SU-DHL-6 (cell line): ENCODE measurements at regions not wholly inside any gene's neighbourhood (a gene's known extent, or its start where the extent isn't known, plus 50 kb on each side); places are given as distances from the start of the nearest gene placed in this dataset.

Source experiments
- H2AFZ ChIP-seq: fragments of 200-600 bp; sonication (generic); 2 replicates; pipeline ENCODE4 v1.6.1; 2014; ENCODE audit warnings: low read depth, mild to moderate bottlenecking, moderate library complexity, mixed read lengths, antibody characterized with exemption, low read length; ENCODE audit not compliant: severe bottlenecking
- H3F3A ChIP-seq: fragments of 200-600 bp; shearing (Covaris generic); 2 replicates; pipeline ENCODE4 v1.6.0; 2016; ENCODE audit warnings: antibody characterized with exemption, mild to moderate bottlenecking; ENCODE audit not compliant: insufficient read depth
- H3K27ac ChIP-seq: fragments of 200-600 bp; sonication (generic); 2 replicates; pipeline ENCODE4 v1.5.1; 2016; ENCODE audit warnings: low read depth, mild to moderate bottlenecking, low read length, moderate library complexity, mixed read lengths
- H3K27me3 ChIP-seq: fragments of 200-600 bp; sonication (generic), shearing (Covaris generic); 2 replicates; pipeline ENCODE4 v1.6.0; 2014; ENCODE audit warnings: mild to moderate bottlenecking, low read length
- H3K36me3 ChIP-seq: fragments of 200-600 bp; sonication (generic); 2 replicates; pipeline ENCODE4 v1.6.1; 2014; ENCODE audit warnings: mild to moderate bottlenecking, low read length, mixed read lengths
- H3K4me2 ChIP-seq: fragments of 300-600, 200-600 bp; shearing (Covaris generic), sonication (generic); 2 replicates; pipeline ENCODE4 v1.6.0; 2014; ENCODE audit warnings: low read length, low read depth, mild to moderate bottlenecking; ENCODE audit not compliant: poor library complexity, severe bottlenecking
- H3K4me3 ChIP-seq: fragments of 200-600 bp; sonication (generic); 2 replicates; pipeline ENCODE4 v1.5.1; 2014; ENCODE audit warnings: antibody characterized with exemption, low read length, mild to moderate bottlenecking, mixed read lengths; ENCODE audit not compliant: insufficient read depth, poor library complexity, severe bottlenecking
- H3K79me2 ChIP-seq: fragments of 200-600 bp; sonication (generic); 2 replicates; pipeline ENCODE4 v1.6.1; 2014; ENCODE audit warnings: mild to moderate bottlenecking, low read length, moderate library complexity; ENCODE audit not compliant: insufficient read depth
- H3K9ac ChIP-seq: fragments of 200-600 bp; sonication (generic); 2 replicates; pipeline ENCODE4 v1.7.0; 2014; ENCODE audit warnings: mild to moderate bottlenecking, low read length
- H3K9me2 ChIP-seq: fragments of 200-600 bp; sonication (generic); replicated peaks from 2 replicates; pipeline ENCODE4 v1.6.1; 2014; ENCODE audit warnings: low read length; ENCODE audit not compliant: insufficient read depth
- H3K9me3 ChIP-seq: fragments of 200-600 bp; sonication (generic); 2 replicates; pipeline ENCODE4 v1.6.1; 2014; ENCODE audit warnings: low read length, mixed read lengths; ENCODE audit not compliant: insufficient read depth
- H4K20me1 ChIP-seq: fragments of 200-600 bp; sonication (generic); 2 replicates; pipeline ENCODE4 v1.6.1; 2014; ENCODE audit warnings: low read depth, mild to moderate bottlenecking, antibody characterized with exemption, low read length, moderate library complexity, mixed read lengths
- EZH2phosphoT487 ChIP-seq: fragments of 200-600 bp; sonication (generic), shearing (Covaris generic); conservative IDR thresholded peaks from 2 replicates; pipeline ENCODE4 v1.6.1; 2018; ENCODE audit warnings: mild to moderate bottlenecking, antibody characterized with exemption, low read length, moderate library complexity, mixed read lengths
- TF ChIP-seq, protein P1 (sequence below): fragments of 200-600 bp; sonication (generic); IDR thresholded peaks from one replicate; pipeline ENCODE4 v1.5.1; 2017; ENCODE audit warnings: antibody characterized with exemption, mild to moderate bottlenecking, low read length, moderate library complexity; ENCODE audit not compliant: insufficient read depth, poor library complexity, severe bottlenecking

DNA sequence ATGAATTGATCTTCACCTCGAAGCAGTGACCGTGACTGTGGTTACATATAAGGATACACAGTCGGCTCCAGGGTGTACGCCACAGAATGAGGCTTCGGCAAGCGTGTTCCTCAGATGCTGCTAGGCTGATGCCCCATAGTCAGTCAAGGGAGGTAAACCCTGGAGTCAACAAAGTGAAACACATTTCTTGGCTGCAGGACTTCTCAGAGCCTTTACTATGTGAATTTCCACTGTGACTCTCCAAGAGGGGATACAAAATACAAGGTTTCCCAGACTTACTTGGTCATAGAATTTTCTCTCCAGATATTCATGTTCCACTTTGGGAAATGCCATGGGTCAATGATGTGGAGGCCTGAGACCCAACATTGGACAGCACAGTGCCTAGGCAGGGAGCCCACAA lies 260.6 kb downstream of the BCL11B start:
- Histone ChIP-seq H3F3A (no peaks in the 10 kb centered on the region), H3K4me2 (no peak overlapping the region), H3K27me3 (no peaks in the 10 kb centered on the region), H3K4me3 (no peak overlapping the region), H3K9me2 (no peaks in the 10 kb centered on the region), H3K9me3 (no peaks in the 10 kb centered on the region), H3K27ac (no peak overlapping the region), H2AFZ (no peak overlapping the region), H3K9ac (no peak overlapping the region), H4K20me1 (no peaks in the 10 kb centered on the region), H3K79me2 (no peaks in the 10 kb centered on the region), H3K36me3 (no peaks in the 10 kb centered on the region)
- no peak for TF ChIP-seq EZH2phosphoT487
- TF ChIP-seq, protein P1, sequence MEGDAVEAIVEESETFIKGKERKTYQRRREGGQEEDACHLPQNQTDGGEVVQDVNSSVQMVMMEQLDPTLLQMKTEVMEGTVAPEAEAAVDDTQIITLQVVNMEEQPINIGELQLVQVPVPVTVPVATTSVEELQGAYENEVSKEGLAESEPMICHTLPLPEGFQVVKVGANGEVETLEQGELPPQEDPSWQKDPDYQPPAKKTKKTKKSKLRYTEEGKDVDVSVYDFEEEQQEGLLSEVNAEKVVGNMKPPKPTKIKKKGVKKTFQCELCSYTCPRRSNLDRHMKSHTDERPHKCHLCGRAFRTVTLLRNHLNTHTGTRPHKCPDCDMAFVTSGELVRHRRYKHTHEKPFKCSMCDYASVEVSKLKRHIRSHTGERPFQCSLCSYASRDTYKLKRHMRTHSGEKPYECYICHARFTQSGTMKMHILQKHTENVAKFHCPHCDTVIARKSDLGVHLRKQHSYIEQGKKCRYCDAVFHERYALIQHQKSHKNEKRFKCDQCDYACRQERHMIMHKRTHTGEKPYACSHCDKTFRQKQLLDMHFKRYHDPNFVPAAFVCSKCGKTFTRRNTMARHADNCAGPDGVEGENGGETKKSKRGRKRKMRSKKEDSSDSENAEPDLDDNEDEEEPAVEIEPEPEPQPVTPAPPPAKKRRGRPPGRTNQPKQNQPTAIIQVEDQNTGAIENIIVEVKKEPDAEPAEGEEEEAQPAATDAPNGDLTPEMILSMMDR = no peak

DNA sequence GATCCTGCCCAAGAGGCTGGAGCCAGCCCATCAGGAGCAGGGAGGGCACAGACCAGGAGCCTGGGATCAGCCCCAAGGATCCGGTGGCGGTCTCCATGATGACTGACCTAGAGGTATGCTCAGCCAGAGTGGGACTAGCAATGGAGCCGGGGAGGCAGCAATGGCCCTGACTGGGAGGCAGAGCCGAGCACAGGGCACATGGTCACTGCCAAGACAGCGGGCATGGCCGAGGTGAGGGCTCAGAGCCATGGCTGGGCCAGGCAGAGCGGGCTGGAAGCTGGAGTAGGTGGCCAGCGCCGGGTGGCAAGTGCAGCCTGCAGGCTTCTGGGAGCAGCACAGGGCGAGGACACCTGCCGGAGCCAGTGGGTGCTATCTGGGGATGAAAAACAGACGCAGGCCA lies 259.3 kb downstream of the BCL11B start:
- Histone ChIP-seq H3K27me3 (no peaks in the 10 kb centered on the region), H3K36me3 (no peaks in the 10 kb centered on the region), H4K20me1 (no peaks in the 10 kb centered on the region), H3K27ac (no peak overlapping the region), H3K9me3 (no peaks in the 10 kb centered on the region), H3K79me2 (no peaks in the 10 kb centered on the region), H3K9me2 (no peaks in the 10 kb centered on the region), H3K4me2 (no peak overlapping the region), H2AFZ (no peak overlapping the region), H3K4me3 (no peak overlapping the region), H3F3A (no peaks in the 10 kb centered on the region), H3K9ac (no peak overlapping the region)
- no peak for TF ChIP-seq EZH2phosphoT487
- TF ChIP-seq, protein P1 = no peak

GRCh38 chr14:99015833-99016232 lies 256.2 kb downstream of the BCL11B start:
- no peaks in the 10 kb centered on the region for H3K9me2 ChIP-seq
- H3F3A ChIP-seq = no peaks in the 10 kb centered on the region
- H3K4me2 ChIP-seq = no peak overlapping the region
- no peaks in the 10 kb centered on the region for H3K9me3 ChIP-seq
- no peaks in the 10 kb centered on the region for H3K36me3 ChIP-seq
- H3K9ac ChIP-seq = no peak overlapping the region
- no peak overlapping the region for H2AFZ ChIP-seq
- TF ChIP-seq, protein P1 = no peak
- no peak for TF ChIP-seq EZH2phosphoT487
- no peaks in the 10 kb centered on the region for H3K79me2 ChIP-seq
- H3K27me3 ChIP-seq = no peaks in the 10 kb centered on the region
- H3K27ac ChIP-seq = no peak overlapping the region
- no peak overlapping the region for H3K4me3 ChIP-seq
- H4K20me1 ChIP-seq = no peaks in the 10 kb centered on the region
